B cell (primary cell): ENCODE measurements at regions not wholly inside any gene's neighbourhood (a gene's known extent, or its start where the extent isn't known, plus 50 kb on each side); places are given as distances from the start of the nearest gene placed in this dataset.

Source experiments
- ATAC-seq: fragments of 200-7000 bp; cut with Tn5 transposase; one replicate; pipeline ENCODE4 v1.10.0; 2021; ENCODE audit warnings: low read depth, mild to moderate bottlenecking, moderate number of reproducible peaks, moderate library complexity
- CTCF ChIA-PET: fragments of 350-600 bp; sonication (Branson Sonifier 250); formaldehyde crosslinking; loops from one replicate; lab custom pipeline; 2021; ENCODE audit warnings: antibody characterized with exemption, inconsistent platforms; lab: Charles Lee
- POLR2A ChIA-PET: fragments of 350-600 bp; sonication (Branson Sonifier 250); formaldehyde crosslinking; loops from one replicate; lab custom pipeline; 2021; ENCODE audit warnings: antibody characterized with exemption; lab: Charles Lee
- DNase-seq: peaks from one replicate; pipeline ENCODE4 v3.0.0; 2013
- H2AFZ ChIP-seq: 2 replicates; pipeline ENCODE4 v1.6.1; 2012; ENCODE audit warnings: mild to moderate bottlenecking, low read depth, low read length; ENCODE audit not compliant: insufficient read depth, poor library complexity, severe bottlenecking
- H3K27ac ChIP-seq, 2 donors: 1 replicate in 1 of 2; 2 replicates in 1 of 2; pipeline ENCODE4 v1.5.1; 2012 to 2013; ENCODE audit warnings: low read length in 2 of 2, mild to moderate bottlenecking in 2 of 2, moderate library complexity in 1 of 2
- H3K27me3 ChIP-seq, 4 experiments: fragments of 200-600 bp in 1 of 4; sonication (generic) in 1 of 4; replicated peaks in 1 of 4; 1 replicate in 2 of 4; 2 replicates in 2 of 4; pipeline versions ENCODE4 v1.6.1 to v1.7.0; 2013 to 2016; ENCODE audit warnings: low read length in 3 of 4, mild to moderate bottlenecking in 2 of 4, mixed read lengths in 1 of 4, moderate library complexity in 1 of 4; ENCODE audit not compliant: insufficient read depth in 4 of 4, control insufficient read depth in 3 of 4; ENCODE audit errors: control extremely low read depth in 1 of 4
- H3K36me3 ChIP-seq, 2 experiments: replicated peaks in 1 of 2; 1 replicate in 1 of 2; 2 replicates in 1 of 2; pipeline versions ENCODE4 v1.6.1 to v1.7.1; 2013; ENCODE audit warnings: low read length in 1 of 2; ENCODE audit not compliant: insufficient read depth in 2 of 2, control insufficient read depth in 1 of 2; ENCODE audit errors: control extremely low read depth in 1 of 2, extremely low read depth in 1 of 2
- H3K4me1 ChIP-seq, 2 donors: fragments of 200-600 bp in 1 of 2; sonication (generic) in 1 of 2; 1 replicate in 1 of 2; 2 replicates in 1 of 2; pipeline versions ENCODE4 v1.5.1 to v1.6.1; 2013 to 2017; ENCODE audit warnings: low read length in 2 of 2; ENCODE audit not compliant: control insufficient read depth in 2 of 2, insufficient read depth in 2 of 2
- H3K4me2 ChIP-seq: replicated peaks from 2 replicates; pipeline ENCODE3; 2012; ENCODE audit warnings: mild to moderate bottlenecking, low read depth, low read length; ENCODE audit not compliant: poor library complexity, severe bottlenecking
- H3K4me3 ChIP-seq, 5 experiments: fragments of 200-600 bp in 1 of 5; sonication (generic) in 1 of 5; 1 replicate in 3 of 5; 2 replicates in 2 of 5; pipeline versions ENCODE4 v1.5.1 to v1.7.0; 2011 to 2016; ENCODE audit warnings: low read length in 4 of 5, mild to moderate bottlenecking in 4 of 5, low read depth in 2 of 5, control low read depth in 1 of 5, moderate library complexity in 1 of 5; ENCODE audit not compliant: insufficient read depth in 1 of 5; ENCODE audit errors: control extremely low read depth in 1 of 5, extremely low read depth in 1 of 5
- H3K79me2 ChIP-seq: fragments of 200-600 bp; sonication (generic); one replicate; pipeline ENCODE4 v1.6.0; 2016; ENCODE audit warnings: low read length; ENCODE audit not compliant: control insufficient read depth, insufficient read depth
- H3K9ac ChIP-seq: fragments of 200-600 bp; sonication (generic); 2 replicates; pipeline ENCODE4 v1.6.1; 2017; ENCODE audit warnings: mild to moderate bottlenecking, low read length, moderate library complexity
- H3K9me3 ChIP-seq, 3 donors: one replicate each; pipeline versions ENCODE4 v1.6.1 to v1.7.1; 2013; ENCODE audit warnings: low read length in 2 of 3; ENCODE audit not compliant: control insufficient read depth in 2 of 3, insufficient read depth in 1 of 3; ENCODE audit errors: control extremely low read depth in 1 of 3
- H4K20me1 ChIP-seq: 2 replicates; pipeline ENCODE4 v1.6.0; 2012; ENCODE audit warnings: mild to moderate bottlenecking, low read length; ENCODE audit not compliant: insufficient read depth, control insufficient read depth, poor library complexity, severe bottlenecking
- H3K27ac Mint-ChIP-seq: one replicate; pipeline ENCODE4 v1.8.0; 2021; ENCODE audit warnings: mixed read lengths
- H3K27me3 Mint-ChIP-seq: one replicate; pipeline ENCODE4 v1.8.0; 2021; ENCODE audit warnings: mixed read lengths
- H3K4me1 Mint-ChIP-seq: one replicate; pipeline ENCODE4 v1.8.0; 2021; ENCODE audit warnings: mixed read lengths
- H3K4me3 Mint-ChIP-seq: one replicate; pipeline ENCODE4 v1.8.0; 2021; ENCODE audit warnings: mixed read lengths
- H3K9me3 Mint-ChIP-seq: one replicate; pipeline ENCODE4 v1.8.0; 2022; ENCODE audit warnings: mixed read lengths; ENCODE audit not compliant: insufficient read depth
- CTCF ChIP-seq: fragments of 200-600 bp; IDR thresholded peaks from one replicate; pipeline ENCODE4 v1.8.0; 2022; ENCODE audit warnings: antibody characterized with exemption, mild to moderate bottlenecking
- EZH2 ChIP-seq: IDR thresholded peaks from 2 replicates; pipeline ENCODE4 v1.6.1; 2012; ENCODE audit warnings: borderline replicate concordance, low read depth, mild to moderate bottlenecking, moderate library complexity, low read length; ENCODE audit not compliant: insufficient read depth, poor library complexity, severe bottlenecking
- WGBS: methylation state at CpG from one replicate; pipeline ENCODE4 v1.1.5; 2013; ENCODE audit warnings: missing lambda C conversion rate; ENCODE audit not compliant: insufficient coverage; 5-methylcytosine and 5-hydroxymethylcytosine counted together
- intact Hi-C: fragments of 100-400 bp; cut with micrococcal nuclease; formaldehyde crosslinking; loops from one replicate; pipeline ENCODE4 v1.10.0; 2022

- H3K4me1 Mint-ChIP-seq: no peaks in the 10 kb centered on the region
- intact Hi-C loops: no loop called here
Observed at GRCh38 chr7:67455508-67455907, 458.9 kb downstream of the TYW1 start.

DNA sequence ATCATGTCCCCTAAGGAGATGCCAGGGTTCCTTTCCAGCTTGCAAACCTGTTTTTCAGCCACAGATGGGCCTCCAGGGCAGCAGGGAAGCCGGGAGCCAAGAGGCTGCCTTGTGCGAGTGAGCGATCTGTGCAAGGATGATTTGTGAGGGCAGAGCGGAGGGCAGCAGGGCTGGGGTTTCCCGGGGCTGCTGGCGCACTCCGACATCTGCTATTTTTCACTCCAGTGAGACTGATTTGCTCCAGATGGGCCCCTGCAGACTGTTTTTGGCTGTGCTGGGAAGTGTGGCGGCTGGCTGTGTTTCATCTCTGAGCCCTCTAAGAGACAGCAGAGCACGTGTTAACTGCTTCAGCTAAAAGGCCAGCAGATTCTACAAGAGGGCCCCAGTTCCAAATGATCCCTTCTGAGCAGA lies 466.2 kb downstream of the TYW1 start:
- WGBS: 50% methylated on average over 9 of the region's 9 CpGs
- no peak overlapping the region for H3K4me3 Mint-ChIP-seq
- H3K4me1 Mint-ChIP-seq: no peaks in the 10 kb centered on the region
- H4K20me1 ChIP-seq: no peaks in the 10 kb centered on the region
- peaks cover 5% of the 10 kb centered on the region for H3K9me3 Mint-ChIP-seq
- TF ChIP-seq CTCF: no peak
- no peak for TF ChIP-seq EZH2
- ATAC-seq: no peak
- no peaks in the 10 kb centered on the region for H3K79me2 ChIP-seq
- H2AFZ ChIP-seq: no peak overlapping the region
- ChIA-PET POLR2A (no interaction called here), CTCF (no interaction called here)
- no peak overlapping the region for H3K4me3 ChIP-seq
- no peak for DNase-seq
- H3K27ac ChIP-seq: no peak overlapping the region
- H3K9ac ChIP-seq: no peak overlapping the region
- no peaks in the 10 kb centered on the region for H3K4me1 ChIP-seq
- H3K27ac Mint-ChIP-seq: no peak overlapping the region
- no peak overlapping the region for H3K4me2 ChIP-seq
- intact Hi-C loops: no loop called here
- H3K27me3 Mint-ChIP-seq: peaks cover 7% of the 10 kb centered on the region
- H3K9me3 ChIP-seq: peaks cover 0 to 15% (median 0%) of the 10 kb centered on the region in 3 donors
- no peaks in the 10 kb centered on the region for H3K27me3 ChIP-seq
- H3K36me3 ChIP-seq: no peaks in the 10 kb centered on the region

More at GRCh38 chr7:67455508-67455907, 458.9 kb downstream of the TYW1 start:
- Mint-ChIP-seq H3K27me3 (peaks cover 3% of the 10 kb centered on the region), H3K27ac (no peak overlapping the region), H3K4me3 (no peak overlapping the region), H3K9me3 (peaks cover 2% of the 10 kb centered on the region)
- H3K4me2 ChIP-seq: no peak overlapping the region
- no CpG with 5 or more reads among the region's 1 CpG for WGBS
- no peak overlapping the region for H3K27ac ChIP-seq
- no peaks in the 10 kb centered on the region for H3K79me2 ChIP-seq
- TF ChIP-seq EZH2 (no peak), CTCF (no peak)
- H2AFZ ChIP-seq: no peak overlapping the region
- CTCF ChIA-PET: no interaction called here
- peaks cover 0 to 2% (median 0%) of the 10 kb centered on the region in 4 experiments for H3K27me3 ChIP-seq
- no peak for DNase-seq
- ATAC-seq: no peak
- H3K9me3 ChIP-seq: peaks cover 0 to 8% (median 0%) of the 10 kb centered on the region in 3 donors
- H3K36me3 ChIP-seq: no peaks in the 10 kb centered on the region
- H3K9ac ChIP-seq: no peak overlapping the region
- H3K4me3 ChIP-seq: no peak overlapping the region
- POLR2A ChIA-PET: no interaction called here
- no peaks in the 10 kb centered on the region for H3K4me1 ChIP-seq
- H4K20me1 ChIP-seq: no peaks in the 10 kb centered on the region
